Fibroblast of upper back skin (primary cell): ENCODE measurements at regions not wholly inside any gene's neighbourhood (a gene's known extent, or its start where the extent isn't known, plus 50 kb on each side); places are given as distances from the start of the nearest gene placed in this dataset.
"Not testable (repeated sequence)": the region's sequence is repeated elsewhere in the genome, so short reads cannot be mapped to it uniquely, and the experiment has no call there.

Source experiments
- DNase-seq: peaks from one replicate; pipeline ENCODE4 v3.0.0-alpha.2; 2013

DNA sequence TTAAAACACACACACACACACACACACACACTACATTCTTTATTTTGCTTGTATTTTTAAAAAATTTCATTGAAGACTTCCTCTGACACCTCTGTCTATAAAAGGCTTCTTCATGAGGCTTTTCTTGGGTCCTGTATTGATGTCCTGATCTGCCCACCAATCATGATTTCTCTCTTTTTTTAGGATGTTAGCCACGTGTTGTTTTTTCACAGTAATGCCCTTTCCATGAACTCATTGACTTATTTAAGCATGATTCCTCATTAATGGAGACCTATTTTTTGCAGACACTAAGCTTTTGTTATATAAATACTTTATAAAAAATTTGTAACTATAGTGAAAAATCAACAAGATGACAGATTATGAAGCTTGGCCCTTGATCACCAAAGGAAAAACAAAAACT lies 173.8 kb upstream of the CNTNAP5 start:
- DNase-seq: no peak

DNA sequence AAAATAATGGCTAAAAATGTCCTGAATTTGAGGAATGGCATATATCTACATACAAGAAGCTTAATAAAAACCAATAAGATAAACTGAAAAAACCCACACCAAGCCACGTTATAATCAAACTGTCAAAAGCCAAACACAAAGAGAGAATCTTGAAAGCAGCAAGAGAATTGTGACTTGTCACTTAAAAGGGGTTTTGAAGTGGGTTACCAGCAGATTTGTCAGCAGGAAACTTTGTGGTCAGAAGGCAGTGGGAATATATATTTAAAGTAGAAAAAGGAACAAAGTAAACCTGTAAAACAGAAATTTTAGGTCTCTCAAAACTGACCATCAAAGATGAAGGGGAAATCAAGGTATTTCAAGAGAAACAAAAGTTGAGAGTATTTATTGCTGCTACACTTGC lies 171.9 kb upstream of the CNTNAP5 start:
- DNase-seq: no peak

DNA sequence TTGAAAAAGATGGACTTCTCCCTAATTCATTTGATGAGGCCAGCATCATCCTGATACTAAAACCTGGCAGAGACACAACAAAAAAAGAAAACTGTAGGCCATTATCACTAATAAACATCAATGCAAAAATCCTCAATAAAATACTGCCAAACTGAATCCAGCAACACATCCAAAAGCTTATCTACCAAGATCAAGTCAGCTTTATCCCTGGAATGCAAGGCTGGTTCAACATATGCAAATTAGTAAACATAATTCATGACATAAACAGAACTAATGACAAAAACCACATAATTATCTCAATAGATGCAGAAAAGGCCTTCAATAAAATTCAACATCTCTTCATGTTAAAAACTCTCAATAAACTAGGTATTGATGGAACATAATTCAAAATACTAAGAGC lies 166.1 kb upstream of the CNTNAP5 start:
- DNase-seq: not testable (repeated sequence)

DNA sequence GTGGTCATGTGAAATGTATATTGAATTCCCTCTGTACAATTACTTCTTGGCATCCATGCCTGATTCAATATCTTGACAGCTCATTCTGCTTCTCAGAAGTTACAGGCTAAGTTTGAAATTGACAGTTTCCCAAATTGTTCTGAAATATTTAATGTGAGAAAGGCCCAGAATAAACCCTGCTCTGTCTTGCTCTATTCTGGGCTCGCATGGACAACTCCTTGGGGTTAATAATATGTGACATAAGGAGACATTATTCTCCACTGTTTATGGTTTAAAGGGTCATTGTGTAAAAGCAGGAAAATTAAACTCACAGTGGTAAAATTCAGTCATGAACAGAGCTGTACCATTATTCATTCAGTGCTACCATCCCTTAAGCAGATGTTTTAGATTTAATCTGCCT lies 160.7 kb upstream of the CNTNAP5 start:
- DNase-seq: no peak

DNA sequence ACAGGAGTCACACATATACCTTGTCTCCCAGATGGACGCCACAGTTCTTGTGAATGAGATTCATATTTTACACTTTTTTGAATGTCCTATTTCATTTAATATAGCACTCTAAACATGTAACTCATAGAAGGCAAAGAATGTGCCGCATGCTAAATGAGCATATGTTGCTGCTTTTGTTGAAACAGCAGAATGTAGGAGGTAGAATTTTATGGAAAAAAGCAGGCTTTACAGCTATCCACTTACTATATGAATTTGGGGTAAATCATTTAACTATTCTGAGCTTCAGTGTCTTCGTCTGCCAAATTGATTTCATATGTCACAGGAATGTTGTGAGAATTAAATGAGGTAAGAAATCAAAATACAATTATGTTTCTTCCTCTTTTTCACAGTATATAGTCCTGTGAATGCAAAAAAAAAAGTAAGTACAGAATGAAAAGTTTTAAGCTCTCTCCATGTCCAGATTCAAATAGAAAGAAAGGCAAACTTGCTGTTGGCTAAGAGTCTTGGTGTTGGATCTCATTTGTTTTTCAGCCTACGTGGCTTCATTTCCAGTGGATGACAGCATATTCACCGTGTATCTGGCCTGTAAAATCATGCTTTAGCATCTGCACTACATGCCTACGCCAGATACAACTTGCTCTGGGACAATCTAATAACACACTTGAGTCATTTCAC lies 154.7 kb upstream of the CNTNAP5 start:
- no peak for DNase-seq

DNA sequence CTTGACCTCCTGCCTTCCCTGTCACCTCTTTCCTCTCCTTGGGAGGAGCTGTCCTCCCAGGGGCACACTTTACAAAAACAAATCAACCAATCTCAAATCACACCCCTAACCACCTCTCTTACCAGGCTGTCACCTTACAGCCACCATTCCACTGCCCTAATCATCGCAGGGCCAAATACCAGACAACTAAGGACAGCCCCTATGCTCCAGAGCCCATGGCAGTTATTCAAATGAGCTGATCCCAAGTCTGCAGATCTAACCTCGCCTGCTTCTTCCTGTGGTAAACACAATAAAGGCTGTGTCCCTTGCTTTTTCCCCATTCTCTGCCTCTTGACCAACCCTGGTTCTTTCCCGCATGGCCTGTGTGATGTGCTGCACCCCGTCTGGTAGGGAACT lies 154.2 kb upstream of the CNTNAP5 start:
- no peak for DNase-seq

DNA sequence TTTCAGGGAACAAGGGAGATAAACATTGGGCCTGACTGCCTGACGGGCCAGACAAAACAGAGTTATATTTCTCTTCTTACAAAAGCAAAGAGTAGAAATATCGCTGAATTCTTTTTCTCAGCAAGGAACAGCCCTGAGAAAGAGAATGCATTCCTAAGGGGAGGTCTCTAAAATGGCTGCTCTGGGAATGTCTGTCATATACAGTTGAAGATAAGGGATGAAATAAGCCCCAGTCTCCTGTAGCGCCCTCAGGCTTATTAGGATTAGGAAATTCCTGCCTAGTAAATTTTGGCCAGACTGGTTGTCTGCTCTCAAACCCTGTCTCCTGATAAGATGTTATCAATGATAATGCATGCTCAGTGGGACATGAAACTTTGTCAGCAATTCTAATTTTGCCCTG lies 134.9 kb upstream of the CNTNAP5 start:
- DNase-seq: no peak

DNA sequence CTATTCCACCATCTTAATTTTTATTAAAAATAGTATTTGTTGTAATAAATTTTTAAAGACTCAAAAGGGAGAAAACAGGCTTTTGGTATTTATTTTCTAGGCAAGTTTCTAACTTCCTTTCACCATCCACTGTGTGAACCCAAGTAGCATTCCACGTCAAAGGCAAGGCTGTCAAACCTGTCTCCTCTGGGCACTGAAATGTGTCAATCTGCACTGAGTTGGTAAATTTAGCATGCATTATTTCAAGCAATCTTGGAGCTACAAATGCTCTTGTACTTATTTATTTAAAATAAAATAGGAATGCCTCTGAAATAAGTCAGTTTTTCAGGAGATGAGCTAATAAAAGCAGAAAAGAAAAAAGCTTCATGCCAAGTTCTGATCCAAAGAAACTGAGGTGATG lies 130.9 kb upstream of the CNTNAP5 start:
- no peak for DNase-seq

DNA sequence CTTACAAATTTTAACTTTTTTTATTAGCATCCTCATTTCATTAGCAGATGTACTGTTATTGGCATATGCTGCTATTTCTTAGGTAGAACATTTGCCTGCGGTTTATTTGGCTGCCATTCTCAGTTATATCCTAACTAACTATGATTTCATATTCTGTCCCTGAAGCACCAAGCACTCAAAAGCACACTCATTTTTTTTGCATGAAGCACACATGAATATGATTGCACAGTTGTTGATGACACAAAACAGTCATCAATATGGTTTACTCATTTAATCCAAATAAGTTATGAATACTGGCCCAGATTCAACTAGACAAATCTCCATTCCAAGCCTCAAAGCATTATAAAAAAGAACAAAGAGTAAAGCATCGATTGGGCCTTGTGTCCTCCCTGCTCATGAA lies 129.4 kb upstream of the CNTNAP5 start:
- DNase-seq: no peak

DNA sequence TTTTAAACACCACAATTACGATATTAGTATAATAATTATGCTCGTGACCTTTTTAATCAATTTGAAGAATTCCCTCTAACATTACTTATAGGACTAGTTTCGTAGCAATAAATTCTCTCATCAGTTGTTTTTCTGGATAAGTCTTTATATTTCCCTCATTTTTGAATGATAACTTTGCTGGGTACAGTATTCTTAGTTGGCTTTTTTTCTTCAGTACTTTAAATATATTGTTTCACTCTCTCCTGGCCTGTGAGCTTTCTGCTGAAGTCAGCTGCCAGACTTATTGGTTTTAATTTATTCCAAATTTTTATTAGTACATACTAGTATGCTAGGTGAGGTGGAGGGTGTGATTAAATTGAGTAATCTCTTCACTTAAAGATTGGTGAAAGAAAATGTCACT lies 123.8 kb upstream of the CNTNAP5 start:
- no peak for DNase-seq

DNA sequence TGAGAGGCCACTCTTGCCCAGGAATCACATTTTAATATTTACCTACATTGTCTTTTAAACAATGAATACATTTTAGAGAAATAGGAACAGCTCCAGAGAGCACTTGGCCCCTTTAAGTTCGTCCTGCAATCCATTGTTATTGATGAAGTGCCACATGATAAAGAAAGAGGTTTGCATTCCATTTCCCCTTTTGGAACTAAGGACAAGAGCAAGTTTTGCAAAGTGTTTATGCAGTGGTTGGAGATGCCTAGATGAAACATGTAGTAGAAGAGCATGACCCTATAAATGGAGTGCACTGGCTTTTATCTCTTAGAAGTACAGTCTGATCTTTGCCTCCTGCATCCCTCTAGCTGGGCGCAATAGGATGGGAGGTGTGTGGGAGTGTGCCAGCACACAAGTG lies 118.7 kb upstream of the CNTNAP5 start:
- DNase-seq: no peak

DNA sequence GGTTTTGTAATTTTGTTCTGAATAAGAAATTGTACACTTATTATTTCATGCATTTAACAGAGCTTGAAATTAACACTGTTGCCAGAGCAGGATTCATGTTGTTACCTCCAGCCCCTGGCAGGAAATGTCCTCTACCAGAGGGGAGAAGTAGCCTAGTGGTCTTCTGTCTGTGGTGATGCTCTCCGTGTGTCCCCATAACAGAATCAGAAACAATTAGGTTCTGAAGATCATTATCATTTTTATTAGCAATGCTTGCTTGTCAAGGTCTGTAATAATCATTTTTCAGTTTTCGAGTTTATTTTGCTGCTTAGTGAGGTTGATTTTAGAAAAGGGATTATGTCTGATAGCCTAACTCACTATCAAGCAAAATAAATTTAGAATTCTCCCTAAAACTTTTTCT lies 116.6 kb upstream of the CNTNAP5 start:
- DNase-seq: no peak

DNA sequence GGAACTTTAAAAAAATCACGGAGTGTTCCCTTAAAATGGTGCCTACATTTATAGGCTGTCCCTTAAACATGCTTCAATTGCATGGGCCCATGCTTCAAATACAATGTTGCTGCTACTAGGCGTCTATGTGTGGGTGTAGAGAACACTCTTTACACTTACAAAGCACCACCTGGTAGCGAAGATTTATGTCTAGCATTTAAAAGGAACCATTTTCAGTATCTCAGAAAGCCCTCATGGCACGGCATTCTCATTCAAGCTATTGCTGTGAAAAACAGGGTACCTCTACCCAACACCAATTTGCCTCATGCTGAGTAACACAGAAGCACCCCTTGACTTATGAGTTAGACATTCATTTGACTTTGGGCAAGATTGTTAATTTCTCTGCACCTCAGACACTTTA lies 112.9 kb upstream of the CNTNAP5 start:
- DNase-seq: no peak

DNA sequence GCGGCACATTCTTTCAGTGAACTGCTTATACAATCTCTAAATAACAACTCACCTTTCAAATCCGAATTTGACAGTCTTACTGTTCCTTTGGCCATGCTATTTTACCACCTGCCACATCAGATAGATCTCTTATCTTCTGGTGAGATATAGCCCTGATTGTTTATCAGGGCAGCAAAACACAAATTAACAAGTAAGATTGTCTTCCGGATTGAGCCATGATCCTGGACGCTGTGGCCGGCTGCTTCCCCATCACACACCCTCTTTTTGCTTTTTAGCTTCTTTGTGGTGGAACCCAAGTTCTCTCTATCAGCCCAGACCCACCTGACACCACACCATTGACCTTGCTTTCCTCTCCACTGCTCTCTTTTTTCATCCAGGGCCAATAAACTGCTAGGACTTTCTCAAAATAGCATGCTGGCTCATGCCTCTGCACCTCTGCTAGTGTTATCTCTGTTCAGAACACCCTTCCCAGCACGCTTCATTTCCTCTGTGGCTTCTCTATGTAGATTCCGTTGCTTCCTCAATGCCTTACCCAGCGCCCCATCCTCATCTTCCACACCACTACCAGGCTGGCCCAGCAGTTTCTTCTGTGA lies 111.8 kb upstream of the CNTNAP5 start:
- DNase-seq: no peak

DNA sequence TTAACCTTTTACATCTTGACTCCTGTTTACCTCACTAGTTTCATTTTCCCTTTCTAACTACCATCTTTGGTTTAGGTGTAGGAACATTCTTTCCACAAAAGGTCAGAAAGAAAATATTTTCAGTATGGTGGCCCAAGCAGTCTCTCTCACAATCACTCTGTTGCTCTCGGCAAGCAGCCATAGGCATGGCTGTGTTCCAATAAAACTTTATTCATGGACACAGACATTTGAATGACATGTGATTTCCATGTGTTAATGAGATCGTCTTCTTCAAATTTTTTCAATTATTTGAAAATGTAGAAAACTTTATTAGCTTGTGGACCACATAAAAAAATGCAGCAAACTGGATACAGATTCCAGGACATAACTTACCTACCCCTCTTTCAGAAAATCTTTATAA lies 109.7 kb upstream of the CNTNAP5 start:
- no peak for DNase-seq

DNA sequence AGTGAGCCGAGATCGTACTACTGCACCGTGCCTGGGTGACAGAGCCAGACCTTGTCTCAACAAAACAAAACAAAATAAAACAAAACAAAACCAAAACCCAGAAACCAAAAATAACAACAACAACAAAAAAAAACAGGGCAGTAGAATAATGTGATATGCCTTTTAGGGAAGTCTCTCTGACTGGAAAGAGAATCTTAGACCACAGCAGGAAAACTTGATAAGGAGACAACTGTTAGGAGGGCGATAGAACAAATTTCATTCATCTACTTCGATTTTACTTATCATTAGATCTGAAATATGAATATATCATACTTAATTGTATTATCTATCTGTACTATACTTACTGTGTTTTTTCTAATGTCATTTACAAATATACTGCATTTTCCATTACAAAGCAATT lies 109.0 kb upstream of the CNTNAP5 start:
- DNase-seq: no peak

DNA sequence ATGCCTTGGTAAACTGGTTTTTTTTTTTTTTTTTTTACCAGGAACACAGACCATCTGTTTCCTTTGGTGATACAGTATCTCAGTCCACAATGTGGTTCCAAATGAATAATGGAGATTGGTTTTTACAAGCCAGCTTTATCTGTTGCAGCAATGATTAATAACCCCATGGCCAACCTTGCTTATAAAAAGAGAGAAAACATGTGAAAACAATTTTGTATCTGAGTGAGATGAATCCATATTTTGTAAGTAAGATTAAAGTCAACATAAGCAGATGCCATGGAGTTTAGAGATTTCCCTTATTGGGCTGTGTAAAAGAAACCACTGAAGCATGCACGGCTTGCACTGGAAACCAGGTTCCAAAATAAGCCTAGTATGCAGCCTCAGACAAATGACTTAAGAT lies 108.6 kb upstream of the CNTNAP5 start:
- DNase-seq: no peak

DNA sequence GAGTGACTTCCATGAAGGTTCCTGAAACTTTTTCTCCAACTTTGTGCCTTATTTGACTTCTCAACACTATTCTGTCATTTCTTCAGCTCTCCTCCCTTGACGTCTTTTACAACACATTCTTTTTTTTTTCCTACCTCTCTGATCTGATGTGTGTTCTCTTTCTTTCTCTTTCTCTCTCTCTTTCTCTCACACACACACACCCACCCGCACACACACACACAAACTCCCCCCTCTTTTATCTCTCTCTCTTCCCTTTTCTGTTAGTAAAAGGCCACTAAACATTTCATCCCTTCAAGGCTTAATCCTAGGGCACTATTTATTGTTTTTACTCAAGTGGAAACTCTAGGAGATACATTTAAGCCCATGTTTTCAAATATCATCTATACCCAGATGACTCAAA lies 107.8 kb upstream of the CNTNAP5 start:
- no peak for DNase-seq

DNA sequence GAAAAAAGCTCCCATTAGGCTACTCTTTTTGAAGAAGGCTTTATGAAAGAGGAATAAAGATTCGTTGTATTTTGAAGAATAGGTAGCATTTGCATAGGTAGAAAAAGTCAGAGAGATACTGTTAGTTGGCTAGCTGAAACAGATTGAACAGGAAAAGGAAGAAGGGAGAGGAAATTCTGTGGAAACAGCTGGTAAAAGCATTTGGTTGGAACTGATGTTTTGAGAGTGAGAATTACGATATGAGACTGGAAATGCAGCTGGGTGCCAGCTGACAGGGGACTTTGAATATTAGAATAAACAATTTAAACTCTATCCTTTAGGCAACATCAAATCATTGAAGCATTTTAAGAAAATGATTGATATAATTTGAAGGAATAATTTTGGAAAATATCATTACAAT lies 96.7 kb upstream of the CNTNAP5 start:
- DNase-seq: no peak

DNA sequence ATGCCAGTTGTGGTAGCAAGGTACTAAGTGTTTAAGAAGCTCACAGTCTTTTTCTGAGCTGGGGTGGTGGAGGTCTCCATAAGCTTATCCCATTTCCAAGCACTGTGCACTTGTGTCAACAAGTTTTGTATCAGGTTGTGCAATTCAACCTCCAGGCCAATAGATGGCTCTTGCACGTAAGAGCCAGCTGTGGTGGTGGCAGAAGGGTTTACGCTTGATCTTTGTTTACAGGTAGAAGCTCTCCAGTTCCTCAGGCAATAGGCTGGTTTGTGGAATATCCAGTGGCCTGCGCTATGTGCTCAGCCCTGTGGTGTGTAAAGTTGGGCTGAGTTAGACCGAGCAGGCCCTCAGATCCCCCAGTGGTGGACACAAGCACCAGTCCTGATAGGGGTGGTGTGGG lies 89.7 kb upstream of the CNTNAP5 start:
- no peak for DNase-seq

DNA sequence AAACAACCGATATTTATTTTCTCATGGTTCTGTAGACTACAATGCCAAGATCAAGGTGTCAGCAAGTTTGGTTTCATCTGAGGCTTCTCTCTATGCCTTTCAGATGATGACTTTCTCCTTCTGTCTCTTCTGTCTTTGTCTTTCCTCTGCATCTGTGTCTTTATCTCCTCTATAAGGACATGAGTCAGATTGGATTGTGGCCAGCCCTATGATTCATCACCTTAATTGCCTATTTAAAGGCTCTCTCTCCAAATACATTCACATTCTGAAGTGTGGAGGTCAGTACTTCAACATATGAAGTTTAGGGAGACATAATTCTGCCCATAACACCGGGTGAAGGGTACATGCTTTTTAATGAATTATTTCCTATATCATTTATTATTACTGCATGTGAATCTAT lies 71.2 kb upstream of the CNTNAP5 start:
- DNase-seq: peak; percentile 47

DNA sequence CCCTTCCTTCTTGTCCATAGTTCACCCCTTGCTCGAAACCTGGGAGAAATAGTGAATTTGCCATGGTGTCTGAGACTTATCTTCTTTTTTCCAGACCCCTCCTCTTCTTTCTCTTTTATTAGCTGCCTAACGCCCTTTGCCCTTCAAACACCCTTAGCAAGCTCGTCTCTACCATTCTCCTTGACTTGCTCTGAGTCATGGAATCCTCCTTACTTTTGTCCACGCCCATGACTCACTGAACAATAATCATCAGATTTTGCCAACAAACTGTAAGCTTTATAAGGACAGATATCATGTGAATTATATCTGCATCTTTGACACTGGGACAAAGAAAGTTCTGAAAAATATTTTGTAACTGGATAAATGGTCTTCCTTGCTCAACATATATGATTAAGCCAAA lies 67.1 kb upstream of the CNTNAP5 start:
- no peak for DNase-seq

DNA sequence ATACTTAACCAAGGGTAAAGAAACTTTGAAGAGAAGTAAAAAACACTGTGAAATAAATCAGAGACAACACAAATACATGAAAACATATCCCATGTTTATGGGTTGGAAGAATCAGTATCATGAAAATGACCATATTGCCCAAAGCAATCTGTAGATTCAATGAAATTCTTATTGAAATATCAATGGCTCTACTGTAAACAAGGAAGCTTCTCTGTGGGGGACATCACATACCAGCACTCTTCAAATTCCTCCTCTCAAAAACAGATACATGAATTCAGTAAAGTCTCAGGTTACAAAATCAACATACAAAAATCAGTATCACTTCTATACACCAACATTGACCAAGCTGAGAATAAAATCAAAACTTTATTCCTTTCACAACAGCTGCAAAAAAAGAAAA lies 63.5 kb upstream of the CNTNAP5 start:
- no peak for DNase-seq

DNA sequence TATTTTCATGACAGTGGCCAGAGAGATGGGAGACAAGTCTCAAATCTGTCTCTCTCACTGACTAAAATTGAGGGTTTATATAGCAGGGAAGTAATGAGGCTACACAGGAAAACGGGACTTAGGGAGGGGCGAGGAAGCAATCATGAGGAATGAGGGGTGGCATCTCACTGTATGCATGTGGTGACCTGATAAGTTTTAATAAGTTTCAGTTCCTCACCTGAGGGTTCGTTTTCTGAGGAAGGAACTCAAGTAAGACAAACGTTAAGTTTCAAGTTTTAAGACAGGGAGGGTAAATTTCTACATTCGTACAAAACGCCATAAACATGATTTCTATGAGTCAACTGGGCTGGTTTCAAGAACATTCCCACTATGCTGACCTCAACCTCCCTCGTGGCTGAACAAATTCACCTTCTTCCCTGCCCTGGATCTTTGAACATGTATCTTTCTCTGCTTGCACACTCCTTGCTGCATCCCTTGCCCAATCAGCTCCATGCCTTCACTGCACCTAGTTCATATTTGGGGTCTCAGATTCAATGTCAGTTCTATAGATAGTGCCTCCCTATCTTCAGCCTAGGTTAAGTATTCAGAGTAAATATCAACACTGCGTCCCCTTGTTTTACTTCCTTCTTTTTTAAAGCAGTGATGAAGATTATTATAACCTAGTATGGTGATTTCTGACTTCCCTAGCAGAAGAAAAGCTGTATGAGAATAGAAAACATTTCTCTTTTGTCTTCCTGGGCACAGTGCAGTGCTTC lies 53.3 kb upstream of the CNTNAP5 start:
- no peak for DNase-seq
